ENCODE measurements at regions not wholly inside any gene's neighbourhood (a gene's known extent, or its start where the extent isn't known, plus 50 kb on each side); places are given as distances from the start of the nearest gene placed in this dataset.

DNA sequence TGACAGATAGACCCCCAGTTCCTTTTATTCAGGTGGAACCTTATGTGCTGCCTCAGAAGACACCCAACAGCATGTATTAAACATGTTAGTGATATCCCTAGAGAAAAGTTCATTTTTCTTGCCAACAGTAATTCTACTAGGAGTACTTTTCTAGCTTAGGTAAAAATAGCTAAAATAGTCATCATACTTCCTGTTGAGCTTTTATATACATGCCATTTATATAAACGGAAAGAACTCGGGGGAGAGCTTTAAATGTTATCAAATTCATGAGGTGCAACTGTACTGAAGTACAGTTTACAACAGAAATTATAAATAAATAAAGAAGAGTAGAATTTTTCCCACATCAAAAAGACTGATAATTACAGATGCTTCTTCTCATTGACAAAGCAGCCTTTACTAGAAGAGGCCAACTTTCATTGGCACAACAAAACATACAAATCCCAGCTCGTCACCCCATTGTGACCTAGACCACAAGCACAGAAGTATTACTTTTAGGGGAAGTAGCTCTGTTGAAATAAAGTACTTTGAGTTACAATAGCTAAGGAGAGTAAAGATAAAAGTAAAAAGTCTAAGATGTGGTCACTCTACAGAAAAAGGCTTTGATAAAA lies 59.1 kb upstream of the POU2AF2 start:
- no peak overlapping the region for H3K27ac Mint-ChIP-seq
- H3K36me3 Mint-ChIP-seq, result no peaks in the 10 kb centered on the region; the same call in 1 of the 2 replicates
- no peaks in the 10 kb centered on the region for H3K4me1 Mint-ChIP-seq
- ChIA-PET CTCF (no interaction called here), POLR2A (no interaction called here)
- no peak for TF ChIP-seq FOXP4 (CRISPR knock-in tag; IDR thresholded peaks at IDR 0.05)
- TF ChIP-seq ERG (CRISPR knock-in tag; IDR thresholded peaks at IDR 0.05), result no peak
- TF ChIP-seq, protein P1, sequence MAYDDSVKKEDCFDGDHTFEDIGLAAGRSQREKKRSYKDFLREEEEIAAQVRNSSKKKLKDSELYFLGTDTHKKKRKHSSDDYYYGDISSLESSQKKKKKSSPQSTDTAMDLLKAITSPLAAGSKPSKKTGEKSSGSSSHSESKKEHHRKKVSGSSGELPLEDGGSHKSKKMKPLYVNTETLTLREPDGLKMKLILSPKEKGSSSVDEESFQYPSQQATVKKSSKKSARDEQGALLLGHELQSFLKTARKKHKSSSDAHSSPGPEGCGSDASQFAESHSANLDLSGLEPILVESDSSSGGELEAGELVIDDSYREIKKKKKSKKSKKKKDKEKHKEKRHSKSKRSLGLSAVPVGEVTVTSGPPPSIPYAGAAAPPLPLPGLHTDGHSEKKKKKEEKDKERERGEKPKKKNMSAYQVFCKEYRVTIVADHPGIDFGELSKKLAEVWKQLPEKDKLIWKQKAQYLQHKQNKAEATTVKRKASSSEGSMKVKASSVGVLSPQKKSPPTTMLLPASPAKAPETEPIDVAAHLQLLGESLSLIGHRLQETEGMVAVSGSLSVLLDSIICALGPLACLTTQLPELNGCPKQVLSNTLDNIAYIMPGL (CRISPR knock-in tag; IDR thresholded peaks at IDR 0.05), result no peak
- TF ChIP-seq, protein P2, sequence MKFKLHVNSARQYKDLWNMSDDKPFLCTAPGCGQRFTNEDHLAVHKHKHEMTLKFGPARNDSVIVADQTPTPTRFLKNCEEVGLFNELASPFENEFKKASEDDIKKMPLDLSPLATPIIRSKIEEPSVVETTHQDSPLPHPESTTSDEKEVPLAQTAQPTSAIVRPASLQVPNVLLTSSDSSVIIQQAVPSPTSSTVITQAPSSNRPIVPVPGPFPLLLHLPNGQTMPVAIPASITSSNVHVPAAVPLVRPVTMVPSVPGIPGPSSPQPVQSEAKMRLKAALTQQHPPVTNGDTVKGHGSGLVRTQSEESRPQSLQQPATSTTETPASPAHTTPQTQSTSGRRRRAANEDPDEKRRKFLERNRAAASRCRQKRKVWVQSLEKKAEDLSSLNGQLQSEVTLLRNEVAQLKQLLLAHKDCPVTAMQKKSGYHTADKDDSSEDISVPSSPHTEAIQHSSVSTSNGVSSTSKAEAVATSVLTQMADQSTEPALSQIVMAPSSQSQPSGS (CRISPR knock-in tag; IDR thresholded peaks at IDR 0.05; ENCODE audit: borderline replicate concordance, low read depth), result no peak
- TF ChIP-seq, protein P3, sequence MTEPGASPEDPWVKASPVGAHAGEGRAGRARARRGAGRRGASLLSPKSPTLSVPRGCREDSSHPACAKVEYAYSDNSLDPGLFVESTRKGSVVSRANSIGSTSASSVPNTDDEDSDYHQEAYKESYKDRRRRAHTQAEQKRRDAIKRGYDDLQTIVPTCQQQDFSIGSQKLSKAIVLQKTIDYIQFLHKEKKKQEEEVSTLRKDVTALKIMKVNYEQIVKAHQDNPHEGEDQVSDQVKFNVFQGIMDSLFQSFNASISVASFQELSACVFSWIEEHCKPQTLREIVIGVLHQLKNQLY (CRISPR knock-in tag; IDR thresholded peaks at IDR 0.05), result no peak
- no peak for TF ChIP-seq SMAD4 (CRISPR knock-in tag; IDR thresholded peaks at IDR 0.05)
- TF ChIP-seq NR2C2 (CRISPR knock-in tag; IDR thresholded peaks at IDR 0.05), result no peak
- TF ChIP-seq, protein P4, sequence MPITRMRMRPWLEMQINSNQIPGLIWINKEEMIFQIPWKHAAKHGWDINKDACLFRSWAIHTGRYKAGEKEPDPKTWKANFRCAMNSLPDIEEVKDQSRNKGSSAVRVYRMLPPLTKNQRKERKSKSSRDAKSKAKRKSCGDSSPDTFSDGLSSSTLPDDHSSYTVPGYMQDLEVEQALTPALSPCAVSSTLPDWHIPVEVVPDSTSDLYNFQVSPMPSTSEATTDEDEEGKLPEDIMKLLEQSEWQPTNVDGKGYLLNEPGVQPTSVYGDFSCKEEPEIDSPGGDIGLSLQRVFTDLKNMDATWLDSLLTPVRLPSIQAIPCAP (CRISPR knock-in tag; IDR thresholded peaks at IDR 0.05), result no peak
- TF ChIP-seq, protein P5, sequence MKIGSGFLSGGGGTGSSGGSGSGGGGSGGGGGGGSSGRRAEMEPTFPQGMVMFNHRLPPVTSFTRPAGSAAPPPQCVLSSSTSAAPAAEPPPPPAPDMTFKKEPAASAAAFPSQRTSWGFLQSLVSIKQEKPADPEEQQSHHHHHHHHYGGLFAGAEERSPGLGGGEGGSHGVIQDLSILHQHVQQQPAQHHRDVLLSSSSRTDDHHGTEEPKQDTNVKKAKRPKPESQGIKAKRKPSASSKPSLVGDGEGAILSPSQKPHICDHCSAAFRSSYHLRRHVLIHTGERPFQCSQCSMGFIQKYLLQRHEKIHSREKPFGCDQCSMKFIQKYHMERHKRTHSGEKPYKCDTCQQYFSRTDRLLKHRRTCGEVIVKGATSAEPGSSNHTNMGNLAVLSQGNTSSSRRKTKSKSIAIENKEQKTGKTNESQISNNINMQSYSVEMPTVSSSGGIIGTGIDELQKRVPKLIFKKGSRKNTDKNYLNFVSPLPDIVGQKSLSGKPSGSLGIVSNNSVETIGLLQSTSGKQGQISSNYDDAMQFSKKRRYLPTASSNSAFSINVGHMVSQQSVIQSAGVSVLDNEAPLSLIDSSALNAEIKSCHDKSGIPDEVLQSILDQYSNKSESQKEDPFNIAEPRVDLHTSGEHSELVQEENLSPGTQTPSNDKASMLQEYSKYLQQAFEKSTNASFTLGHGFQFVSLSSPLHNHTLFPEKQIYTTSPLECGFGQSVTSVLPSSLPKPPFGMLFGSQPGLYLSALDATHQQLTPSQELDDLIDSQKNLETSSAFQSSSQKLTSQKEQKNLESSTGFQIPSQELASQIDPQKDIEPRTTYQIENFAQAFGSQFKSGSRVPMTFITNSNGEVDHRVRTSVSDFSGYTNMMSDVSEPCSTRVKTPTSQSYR (CRISPR knock-in tag; IDR thresholded peaks at IDR 0.05), result no peak
- no peak for TF ChIP-seq EMX1 (CRISPR knock-in tag; IDR thresholded peaks at IDR 0.05)
- TF ChIP-seq TEAD4 (CRISPR knock-in tag; IDR thresholded peaks at IDR 0.05), result no peak
- no peak for TF ChIP-seq ETV6 (CRISPR knock-in tag; IDR thresholded peaks at IDR 0.05)
- DNase-seq (ENCODE audit: low spot score) (no peak), ATAC-seq (no peak)
- H3K27me3 Mint-ChIP-seq (ENCODE audit: low read depth), result no peaks in the 10 kb centered on the region; the same call in 1 of the 2 replicates
- H3K4me3 Mint-ChIP-seq, result no peak overlapping the region
- H3K9me3 Mint-ChIP-seq, result peaks cover 15% of the 10 kb centered on the region

DNA sequence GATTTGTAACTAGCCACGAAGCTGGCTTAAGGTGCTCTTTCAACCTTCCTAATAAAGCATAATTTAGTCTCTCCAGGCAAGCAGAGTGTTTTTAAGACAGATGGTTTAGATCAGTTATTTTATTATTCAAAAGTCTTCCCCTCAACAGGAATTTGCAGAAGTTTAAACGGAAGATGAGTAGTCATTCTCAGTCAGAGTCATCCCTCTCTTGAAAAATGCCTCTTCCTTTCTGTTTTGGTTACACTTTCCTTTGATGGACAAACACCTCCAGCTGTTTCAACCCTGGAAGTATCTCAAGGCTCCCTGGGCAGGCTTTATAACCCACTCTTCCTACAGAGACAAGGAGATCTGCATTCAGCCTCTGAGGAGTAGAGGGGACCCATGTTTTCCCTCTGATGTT lies 60.3 kb upstream of the POU2AF2 start:
- H3K27ac Mint-ChIP-seq, result no peak overlapping the region
- no peak for TF ChIP-seq JAZF1 (CRISPR knock-in tag; IDR thresholded peaks at IDR 0.05)
- TF ChIP-seq ZNF416 (CRISPR knock-in tag; IDR thresholded peaks at IDR 0.05), result no peak
- no peak for TF ChIP-seq IRF2 (CRISPR knock-in tag; IDR thresholded peaks at IDR 0.05; ENCODE audit: borderline replicate concordance, low read depth)
- TF ChIP-seq, protein P5 (CRISPR knock-in tag; IDR thresholded peaks at IDR 0.05), result no peak
- no peak for TF ChIP-seq FOXK1 (CRISPR knock-in tag; IDR thresholded peaks at IDR 0.05)
- TF ChIP-seq NR3C1 (CRISPR knock-in tag; conservative IDR thresholded peaks at IDR 0.05; ENCODE audit: low read depth), result no peak
- TF ChIP-seq ZNF263 (CRISPR knock-in tag; IDR thresholded peaks at IDR 0.05; ENCODE audit: low read depth), result no peak
- TF ChIP-seq, protein P6, sequence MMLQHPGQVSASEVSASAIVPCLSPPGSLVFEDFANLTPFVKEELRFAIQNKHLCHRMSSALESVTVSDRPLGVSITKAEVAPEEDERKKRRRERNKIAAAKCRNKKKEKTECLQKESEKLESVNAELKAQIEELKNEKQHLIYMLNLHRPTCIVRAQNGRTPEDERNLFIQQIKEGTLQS (CRISPR knock-in tag; conservative IDR thresholded peaks at IDR 0.05), result no peak
- TF ChIP-seq TEAD1 (CRISPR knock-in tag; IDR thresholded peaks at IDR 0.05), result no peak
- no peak for TF ChIP-seq ELF4 (CRISPR knock-in tag; IDR thresholded peaks at IDR 0.05; ENCODE audit: low read depth)

More for the DNA sequence above, 60.3 kb upstream of the POU2AF2 start:
- no peak for DNase-seq (ENCODE audit: low spot score)
- POLR2A ChIA-PET, result no interaction called here
- H3K27me3 Mint-ChIP-seq (ENCODE audit: low read depth), result no peaks in the 10 kb centered on the region; the same call in 1 of the 2 replicates
- peaks cover 15% of the 10 kb centered on the region for H3K9me3 Mint-ChIP-seq
- CTCF ChIA-PET, result no interaction called here
- no peak overlapping the region for H3K4me3 Mint-ChIP-seq
- no peak for ATAC-seq
- H3K36me3 Mint-ChIP-seq, result no peaks in the 10 kb centered on the region; the same call in 1 of the 2 replicates
- no peaks in the 10 kb centered on the region for H3K4me1 Mint-ChIP-seq
